Breast epithelium (tissue), 3 donors: ENCODE measurements at regions not wholly inside any gene's neighbourhood (a gene's known extent, or its start where the extent isn't known, plus 50 kb on each side); places are given as distances from the start of the nearest gene placed in this dataset.

Experiments
- CTCF ChIP-seq, 3 donors: fragments of 450-650 bp; IDR thresholded peaks; one replicate each; pipeline ENCODE4 v1.5.1; 2016 to 2017; ENCODE audit warnings: antibody characterized with exemption in 3 of 3, mild to moderate bottlenecking in 3 of 3, moderate library complexity in 3 of 3
- POLR2A ChIP-seq: fragments of 450-650 bp; IDR thresholded peaks from one replicate; pipeline ENCODE4 v1.6.1; 2016; ENCODE audit warnings: antibody characterized with exemption, mild to moderate bottlenecking, moderate library complexity
- POLR2AphosphoS5 ChIP-seq, 3 donors: sonication (generic); formaldehyde crosslinking; IDR thresholded peaks; one replicate each; pipeline ENCODE4 v1.6.1; 2017; ENCODE audit warnings: antibody characterized with exemption in 3 of 3

DNA sequence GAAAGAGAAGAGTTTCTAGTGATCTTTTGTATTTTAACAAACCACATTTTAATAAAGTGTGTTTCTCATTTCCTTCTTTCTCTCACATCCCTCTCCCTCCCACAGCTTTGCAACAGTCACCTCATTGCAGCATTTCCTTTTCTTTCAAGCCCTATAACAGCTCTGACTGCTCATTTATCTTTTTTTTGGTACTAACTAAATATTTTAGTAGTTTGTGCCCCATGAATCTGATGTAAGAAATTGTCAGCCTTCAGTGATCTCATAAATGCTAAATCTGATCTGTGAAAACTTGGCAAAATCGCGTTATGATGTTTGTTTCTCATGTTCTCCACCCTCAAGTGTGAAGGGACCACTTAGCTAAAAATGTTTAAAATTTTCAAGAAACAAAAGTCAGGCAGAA lies 258.5 kb upstream of the SLIT2 start:
- TF ChIP-seq POLR2AphosphoS5 (IDR thresholded peaks at IDR 0.05) (no peak), CTCF (IDR thresholded peaks at IDR 0.05) (no peak), POLR2A (no peak)
